GM23338 (cell line): ENCODE measurements at regions not wholly inside any gene's neighbourhood (a gene's known extent, or its start where the extent isn't known, plus 50 kb on each side); places are given as distances from the start of the nearest gene placed in this dataset.
"Not testable (repeated sequence)": the region's sequence is repeated elsewhere in the genome, so short reads cannot be mapped to it uniquely, and the experiment has no call there.

ENCODE experiments used
- CREB1 ChIP-seq: fragments of 250-450 bp; sonication (Bioruptor Pico); IDR thresholded peaks from 2 replicates; pipeline ENCODE4 v1.5.0; 2020; ENCODE audit warnings: low read depth, mild to moderate bottlenecking, moderate library complexity
- EZH2 ChIP-seq: fragments of 200-600 bp; sonication (generic); IDR thresholded peaks from one replicate; pipeline ENCODE4 v1.8.0; 2017; ENCODE audit warnings: antibody characterized with exemption, mild to moderate bottlenecking, low read depth; ENCODE audit not compliant: unreplicated experiment
- EZH2phosphoT487 ChIP-seq: fragments of 200-600 bp; sonication (generic); IDR thresholded peaks from one replicate; pipeline ENCODE4 v1.8.1; 2018; ENCODE audit warnings: antibody characterized with exemption; ENCODE audit not compliant: unreplicated experiment
- POLR2AphosphoS5 ChIP-seq: IDR thresholded peaks from 2 replicates; pipeline ENCODE4 v1.6.1; 2016; ENCODE audit warnings: antibody characterized with exemption, low read depth
- TF ChIP-seq, protein P1 (sequence below), 2 experiments: fragments of 200-600 bp in 1 of 2; sonication (generic) in 1 of 2; conservative IDR thresholded peaks; 2 replicates each; pipeline versions ENCODE4 v1.5.1 to v1.6.1; 2016 to 2017; ENCODE audit warnings: antibody characterized with exemption in 2 of 2, low read depth in 2 of 2, mild to moderate bottlenecking in 2 of 2, moderate library complexity in 1 of 2

DNA sequence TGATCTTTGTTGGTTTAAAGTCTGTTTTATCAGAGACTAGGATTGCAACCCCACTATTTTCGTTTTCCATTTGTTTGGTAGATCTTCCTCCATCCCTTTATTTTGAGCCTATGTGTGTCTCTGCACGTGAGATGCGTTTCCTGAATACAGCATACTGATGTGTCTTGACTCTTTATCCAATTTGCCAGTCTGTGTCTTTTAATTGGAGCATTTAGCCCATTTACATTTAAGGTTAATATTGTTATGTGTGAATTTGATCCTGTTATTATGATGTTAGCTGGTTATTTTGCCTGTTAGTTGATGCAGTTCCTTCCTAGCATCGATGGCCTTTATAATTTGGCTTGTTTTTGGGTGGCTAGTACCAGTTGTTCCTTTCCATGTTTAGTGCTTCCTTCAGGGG, 177.2 kb upstream of the RPS23 start:
- TF ChIP-seq, protein P1, sequence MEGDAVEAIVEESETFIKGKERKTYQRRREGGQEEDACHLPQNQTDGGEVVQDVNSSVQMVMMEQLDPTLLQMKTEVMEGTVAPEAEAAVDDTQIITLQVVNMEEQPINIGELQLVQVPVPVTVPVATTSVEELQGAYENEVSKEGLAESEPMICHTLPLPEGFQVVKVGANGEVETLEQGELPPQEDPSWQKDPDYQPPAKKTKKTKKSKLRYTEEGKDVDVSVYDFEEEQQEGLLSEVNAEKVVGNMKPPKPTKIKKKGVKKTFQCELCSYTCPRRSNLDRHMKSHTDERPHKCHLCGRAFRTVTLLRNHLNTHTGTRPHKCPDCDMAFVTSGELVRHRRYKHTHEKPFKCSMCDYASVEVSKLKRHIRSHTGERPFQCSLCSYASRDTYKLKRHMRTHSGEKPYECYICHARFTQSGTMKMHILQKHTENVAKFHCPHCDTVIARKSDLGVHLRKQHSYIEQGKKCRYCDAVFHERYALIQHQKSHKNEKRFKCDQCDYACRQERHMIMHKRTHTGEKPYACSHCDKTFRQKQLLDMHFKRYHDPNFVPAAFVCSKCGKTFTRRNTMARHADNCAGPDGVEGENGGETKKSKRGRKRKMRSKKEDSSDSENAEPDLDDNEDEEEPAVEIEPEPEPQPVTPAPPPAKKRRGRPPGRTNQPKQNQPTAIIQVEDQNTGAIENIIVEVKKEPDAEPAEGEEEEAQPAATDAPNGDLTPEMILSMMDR (conservative IDR thresholded peaks at IDR 0.05; ENCODE audit: low read depth in 2 of 2) = not testable (repeated sequence)
- not testable (repeated sequence) for TF ChIP-seq POLR2AphosphoS5; CREB1 (CRISPR knock-in tag); EZH2; EZH2phosphoT487
